GM21367 (cell line): ENCODE measurements at regions not wholly inside any gene's neighbourhood (a gene's known extent, or its start where the extent isn't known, plus 50 kb on each side); places are given as distances from the start of the nearest gene placed in this dataset.
"Not testable (repeated sequence)": the region's sequence is repeated elsewhere in the genome, so short reads cannot be mapped to it uniquely, and the experiment has no call there.

Experiments
- ATAC-seq: cut with Tn5 transposase; IDR thresholded peaks from one replicate; pipeline ENCODE4 v1.9.1; 2021; ENCODE audit not compliant: unreplicated experiment

DNA sequence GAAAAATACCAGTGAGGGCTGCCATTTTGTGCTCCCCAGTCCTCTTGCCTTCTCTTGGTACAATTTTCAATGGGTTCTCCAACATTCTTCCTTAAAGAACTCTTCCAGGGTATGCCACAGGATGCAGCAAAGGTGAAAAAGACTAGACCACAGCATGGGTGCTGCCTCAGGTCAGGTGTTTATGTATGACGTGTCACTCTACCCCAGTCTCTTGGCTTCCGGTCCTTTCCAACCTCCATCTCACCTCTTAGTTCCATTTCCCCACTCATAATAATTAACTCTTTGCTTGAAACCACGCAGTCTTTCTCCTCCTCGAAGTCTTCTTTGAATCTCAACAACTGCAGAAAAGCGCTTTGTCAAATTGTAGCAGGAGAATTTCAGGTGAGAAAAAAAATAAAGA, 104.7 kb upstream of the TBC1D5 start:
- ATAC-seq = no peak

DNA sequence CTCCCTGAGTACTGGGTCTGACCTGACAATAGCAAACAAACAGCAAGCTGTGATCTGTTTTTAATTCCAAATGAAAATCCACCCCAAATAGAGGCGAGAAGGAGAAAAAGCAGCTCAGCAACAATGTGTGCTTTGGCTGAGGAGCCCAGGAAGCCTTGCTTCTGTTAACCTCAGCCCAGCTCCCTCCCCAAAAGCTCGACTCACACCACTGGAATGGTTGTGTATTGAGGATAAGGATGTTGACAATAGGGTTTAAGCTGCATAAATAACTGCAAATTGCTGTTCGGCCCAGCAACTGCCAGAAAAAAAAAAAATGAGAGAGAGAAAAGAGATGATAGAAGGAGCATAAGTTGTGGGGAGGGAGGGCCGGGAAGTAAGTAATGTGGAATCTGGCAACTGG, 104.0 kb upstream of the TBC1D5 start:
- no peak for ATAC-seq

DNA sequence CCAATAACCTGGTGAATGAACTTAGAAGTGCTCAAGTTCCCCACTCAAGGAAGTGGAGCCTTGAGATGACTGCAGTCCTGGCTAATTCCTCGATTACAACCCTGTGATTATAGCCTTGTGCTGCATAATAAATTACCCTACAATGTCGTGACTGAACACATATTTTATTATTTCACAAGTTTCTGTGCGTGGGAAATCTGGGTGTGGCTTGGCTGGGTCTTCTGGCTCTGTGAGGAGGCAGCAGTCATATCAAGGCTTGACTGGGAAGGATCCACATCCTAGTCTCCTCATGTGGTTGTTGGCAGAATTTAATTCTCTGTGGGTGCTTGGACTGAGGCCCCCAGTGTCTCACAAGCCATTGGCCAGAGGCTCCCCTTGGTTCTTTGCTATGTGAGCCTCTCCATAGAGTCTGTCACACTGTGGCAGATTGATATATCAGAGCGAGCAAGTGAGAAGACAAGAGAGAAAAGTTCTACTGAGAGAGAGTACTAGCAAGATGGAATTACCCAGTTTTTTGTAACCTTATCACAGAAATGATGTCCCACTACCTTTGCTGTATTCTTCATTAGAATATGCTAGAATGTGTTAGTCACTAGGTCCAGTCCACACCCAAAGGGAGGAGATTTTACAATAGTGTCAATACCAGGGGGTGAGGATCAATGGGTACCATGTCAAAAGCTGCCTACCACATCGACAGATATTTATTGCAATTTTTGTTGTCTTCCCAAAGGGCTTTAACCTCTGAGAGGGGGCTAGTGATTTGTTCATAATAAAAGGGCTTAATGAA, 102.8 kb upstream of the TBC1D5 start:
- no peak for ATAC-seq

DNA sequence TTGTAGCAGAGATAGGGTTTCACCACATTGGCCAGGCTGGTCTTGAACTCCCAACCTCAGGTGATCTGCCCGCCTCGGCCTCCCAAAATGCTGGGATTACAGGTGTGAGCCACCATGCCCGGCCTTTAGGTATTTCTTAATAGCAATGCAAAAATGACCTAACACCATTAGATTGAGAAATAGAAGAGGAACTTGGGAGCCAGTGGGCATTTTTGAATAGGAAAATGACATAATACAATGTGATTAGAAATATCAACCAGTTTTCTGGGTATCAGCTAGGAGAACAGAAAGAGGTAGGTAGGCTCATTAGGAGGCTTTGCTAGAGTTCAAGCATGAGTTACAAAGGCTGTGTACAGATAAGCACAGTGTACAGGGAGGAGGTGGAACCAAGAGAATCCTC, 101.8 kb upstream of the TBC1D5 start:
- ATAC-seq = no peak

DNA sequence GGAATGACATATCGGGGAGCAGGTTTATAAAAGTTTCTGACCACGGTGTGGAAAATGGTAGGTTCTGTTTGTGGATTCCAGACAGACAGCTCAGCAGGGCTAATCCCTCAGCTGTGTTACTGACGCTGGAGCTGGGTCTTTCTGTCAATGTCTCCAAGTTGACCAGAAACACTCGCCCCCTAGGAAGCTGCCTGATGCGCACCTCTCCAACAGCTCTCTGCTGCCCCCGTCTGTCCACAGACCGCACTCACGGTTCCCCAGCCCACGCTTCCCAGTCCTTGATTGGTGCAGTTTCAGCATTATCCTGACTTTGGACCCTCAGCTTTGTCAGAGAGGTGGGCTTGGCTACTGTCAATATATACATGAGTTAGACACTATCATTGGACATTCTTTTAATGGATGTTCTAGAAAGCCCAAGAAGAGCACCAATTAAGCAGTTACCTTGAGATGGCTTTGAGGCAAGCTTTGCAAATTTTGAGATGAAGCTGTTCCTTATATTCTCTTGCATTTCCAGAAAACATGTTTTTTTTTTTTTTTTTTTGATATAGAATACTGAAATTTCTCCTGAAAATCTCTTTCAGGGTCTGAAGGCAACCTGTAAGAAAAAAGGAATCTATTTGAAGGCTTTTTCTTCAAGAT, 98.9 kb upstream of the TBC1D5 start:
- peak; percentile 92 for ATAC-seq

DNA sequence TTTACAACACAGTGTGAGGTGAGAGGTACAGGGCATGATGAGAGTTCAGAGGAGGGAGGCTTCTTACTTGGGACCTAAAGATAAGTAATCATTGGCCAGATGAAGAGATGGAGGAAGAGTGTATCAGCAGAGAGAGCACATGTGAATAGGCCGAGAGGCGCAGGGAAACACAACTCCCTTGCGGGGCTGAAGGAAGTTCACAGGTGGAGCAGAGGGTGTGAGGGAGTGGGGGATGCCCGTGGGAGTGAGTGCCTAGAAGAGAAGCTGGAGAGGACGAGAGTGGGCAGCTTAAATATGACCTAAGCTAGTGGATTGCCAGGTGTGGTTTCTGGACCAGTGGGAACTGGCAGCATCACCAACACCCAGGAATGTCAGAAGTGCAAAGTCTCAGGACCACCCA, 98.2 kb upstream of the TBC1D5 start:
- no peak for ATAC-seq

DNA sequence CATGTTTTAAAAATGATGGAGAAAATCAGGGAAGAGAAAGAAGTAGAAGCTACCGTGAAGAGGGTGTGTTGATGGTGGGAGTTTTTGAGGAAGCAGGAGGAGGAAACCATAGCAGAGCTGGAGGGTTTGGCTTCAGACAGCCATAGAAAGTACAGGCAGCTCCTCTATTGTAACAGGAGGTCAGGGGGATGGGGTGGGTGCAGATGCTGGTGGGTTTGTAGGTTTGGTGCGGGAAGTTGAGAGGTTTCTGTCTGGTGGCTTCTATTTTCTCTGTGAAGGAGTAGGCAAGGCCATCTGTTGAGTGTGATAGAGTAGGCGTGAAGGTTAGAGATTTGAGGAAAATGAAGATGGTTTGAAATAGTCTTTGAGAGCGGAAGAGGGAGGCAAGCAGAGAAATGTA, 97.7 kb upstream of the TBC1D5 start:
- no peak for ATAC-seq

DNA sequence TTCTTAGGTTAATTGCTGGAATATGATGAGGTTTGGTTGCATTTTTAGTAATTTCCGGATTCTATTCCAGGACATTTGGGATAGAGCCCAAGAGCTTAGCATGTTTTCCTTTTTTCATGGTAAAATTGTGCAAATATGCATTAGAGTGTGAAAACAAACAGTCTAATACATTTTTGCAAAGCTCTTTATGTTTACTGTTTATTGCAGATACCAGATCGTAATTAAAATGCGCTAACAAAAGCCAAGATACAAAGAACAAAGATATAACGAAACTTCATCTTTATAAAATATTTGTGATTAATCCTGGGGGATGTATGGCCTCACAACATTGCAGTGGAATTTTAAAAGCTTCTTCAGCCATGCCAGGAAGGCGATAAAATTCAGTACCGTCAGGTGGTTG, 94.5 kb upstream of the TBC1D5 start:
- no peak for ATAC-seq

DNA sequence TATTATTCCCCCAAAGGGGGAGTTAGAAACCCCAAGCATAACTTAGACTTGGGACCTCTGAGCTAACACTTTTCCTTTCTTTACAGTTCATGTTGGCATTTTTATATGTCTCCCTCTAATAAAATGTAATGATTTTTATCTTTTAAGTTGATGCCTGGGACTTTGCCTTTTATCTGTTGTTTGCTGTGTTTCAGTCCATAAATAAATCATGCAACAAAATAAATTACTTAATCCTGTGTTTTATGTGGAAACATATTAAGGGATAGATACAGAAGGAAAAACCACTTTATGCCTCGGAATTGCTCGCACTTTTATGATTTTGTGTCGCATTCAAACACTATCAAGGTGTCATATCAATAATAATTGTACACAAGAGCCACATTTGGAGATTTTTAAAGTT, 93.7 kb upstream of the TBC1D5 start:
- no peak for ATAC-seq

DNA sequence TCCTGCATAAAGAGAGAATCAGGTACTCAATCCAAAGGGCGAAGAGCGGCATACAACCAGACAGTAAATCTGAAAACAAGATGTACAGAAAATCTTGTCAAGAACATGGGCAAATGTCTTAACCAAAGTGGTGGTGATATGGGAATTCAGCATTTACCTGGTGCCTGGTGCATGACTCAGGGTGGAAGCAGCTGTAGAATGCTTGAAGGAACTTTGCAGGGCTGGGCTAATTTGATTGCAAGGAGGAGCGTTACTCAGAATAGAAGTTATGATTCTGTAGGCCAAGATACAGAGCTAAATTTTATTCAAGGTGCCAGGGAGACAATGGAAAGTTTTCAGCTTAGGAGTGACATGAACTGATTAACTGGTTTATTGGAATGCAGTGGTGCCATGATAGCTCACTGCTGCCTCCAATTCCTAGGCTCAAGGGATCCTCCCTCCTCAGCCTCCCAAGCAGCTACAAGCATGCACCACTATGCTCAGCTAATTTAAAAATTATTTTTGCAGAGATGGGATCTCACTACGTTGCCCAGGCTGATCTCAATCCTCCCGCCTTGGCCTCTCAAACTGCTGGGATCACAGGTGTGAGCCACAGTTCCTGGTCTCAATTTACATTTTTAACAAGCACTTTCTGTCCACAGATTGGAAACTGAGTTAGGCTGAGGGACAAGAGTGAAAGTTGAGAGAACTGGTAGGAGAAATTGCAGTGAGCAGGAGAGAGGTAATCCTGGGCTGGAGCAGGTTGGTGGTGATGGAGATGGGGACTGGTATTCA, 91.5 kb upstream of the TBC1D5 start:
- ATAC-seq = no peak

DNA sequence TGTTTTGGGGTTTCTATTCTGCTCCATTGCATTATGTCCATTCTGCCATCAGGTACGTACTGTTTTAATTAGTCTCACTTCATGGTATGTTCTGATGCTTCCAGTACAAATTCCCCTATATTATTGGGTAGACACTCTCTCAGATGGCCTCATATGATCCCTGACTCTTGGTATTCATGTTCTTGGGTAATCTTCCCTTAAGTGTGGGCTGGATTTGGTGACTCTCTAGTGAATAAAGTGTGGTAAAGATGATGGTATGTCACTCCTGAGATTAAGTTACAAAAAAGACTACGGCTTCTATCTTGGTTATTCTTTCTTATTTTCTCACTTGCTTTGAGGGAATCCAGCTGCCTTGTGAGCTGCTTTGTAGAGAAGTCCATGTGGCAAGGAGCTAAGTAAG, 89.6 kb upstream of the TBC1D5 start:
- ATAC-seq = no peak

DNA sequence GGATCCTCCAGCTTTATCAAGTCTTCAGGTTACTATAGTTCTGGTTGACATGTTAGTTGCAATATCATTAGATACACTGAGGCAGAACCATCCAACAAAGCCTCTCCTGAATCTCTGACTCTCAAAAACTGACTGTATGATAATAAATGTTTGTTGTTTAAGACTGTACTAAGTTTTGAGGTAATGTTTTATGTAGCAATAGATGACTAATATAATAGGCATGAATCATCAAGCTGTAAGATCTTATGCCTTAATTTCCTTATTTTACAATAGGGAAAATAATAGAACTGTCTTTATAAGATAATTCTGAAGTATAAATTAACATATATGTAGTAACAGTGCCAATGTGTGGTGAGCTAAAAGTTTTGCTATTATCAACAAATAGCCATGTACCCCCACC, 88.9 kb upstream of the TBC1D5 start:
- ATAC-seq = no peak

DNA sequence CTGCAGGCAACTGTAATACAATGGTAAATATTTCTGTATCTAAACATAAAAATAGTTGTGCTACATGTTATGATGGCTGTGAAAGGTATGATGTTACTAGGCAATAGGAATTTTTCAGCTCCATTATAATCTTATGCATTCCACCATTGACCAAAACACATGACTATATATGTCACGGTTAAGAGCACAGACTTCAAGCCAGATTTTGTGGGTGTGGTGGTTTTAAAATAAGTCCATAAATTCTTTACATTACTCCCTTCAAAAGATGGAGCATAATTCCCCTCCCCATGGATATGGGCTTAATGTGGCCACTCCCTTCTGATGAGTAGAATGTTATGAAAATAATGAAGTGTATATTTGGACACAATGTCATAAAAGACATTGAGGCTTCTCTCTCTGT, 88.4 kb upstream of the TBC1D5 start:
- ATAC-seq = no peak

DNA sequence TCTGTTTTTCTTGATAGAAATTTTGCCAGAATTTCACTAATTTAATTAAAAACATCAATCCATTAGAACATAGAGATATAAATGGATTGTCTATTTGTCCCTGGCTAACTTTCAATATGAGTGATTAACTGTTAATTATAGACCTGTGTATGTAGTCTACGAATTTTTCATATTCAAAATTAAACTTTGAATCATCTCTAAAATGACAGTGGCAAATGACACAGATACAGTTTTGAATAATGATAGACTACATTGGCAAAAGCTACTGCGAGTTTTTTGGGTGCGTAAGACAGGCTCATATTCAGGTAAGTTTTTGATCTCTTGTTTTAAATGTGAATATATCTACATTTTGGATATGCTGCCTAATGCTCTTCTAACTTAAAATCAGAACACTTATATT, 86.0 kb upstream of the TBC1D5 start:
- ATAC-seq = no peak

DNA sequence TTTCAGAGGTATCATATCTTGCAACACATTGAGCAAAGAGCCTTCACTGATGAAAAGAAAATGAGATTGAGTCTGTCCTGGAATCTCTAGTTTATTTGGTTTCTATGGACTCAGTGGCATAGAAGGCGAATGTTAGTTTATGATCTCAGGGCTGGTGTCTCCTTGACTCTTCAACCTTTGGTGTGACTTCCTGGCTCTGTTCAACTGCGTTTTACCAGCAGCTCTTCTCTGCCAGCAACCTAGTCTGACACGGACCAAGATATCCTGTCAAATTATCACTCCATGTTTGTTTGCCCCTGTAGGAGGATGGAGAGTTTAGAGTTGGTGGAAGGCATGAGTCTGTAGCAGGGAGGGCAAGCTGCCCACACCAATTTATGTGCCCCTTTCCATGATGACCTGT, 82.9 kb upstream of the TBC1D5 start:
- ATAC-seq = no peak

DNA sequence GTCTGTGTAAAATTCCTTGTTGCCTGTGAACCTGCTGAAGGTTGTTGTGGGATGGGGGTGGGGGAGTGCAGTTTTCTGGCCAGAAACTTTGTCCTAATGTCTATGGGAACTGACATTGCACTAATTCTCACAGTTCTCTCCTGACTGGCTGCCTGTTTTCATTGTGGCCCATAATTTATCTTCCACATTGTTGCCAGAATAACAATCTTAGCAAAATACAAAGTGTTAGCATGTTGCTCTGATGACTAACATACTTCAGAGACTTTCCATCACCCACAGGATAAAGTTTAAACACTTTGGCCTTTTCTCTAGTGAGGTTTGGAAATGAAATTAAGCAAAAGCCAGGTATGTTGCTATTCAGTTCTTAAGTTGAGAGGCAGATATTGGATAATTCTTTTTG, 81.4 kb upstream of the TBC1D5 start:
- no peak for ATAC-seq

DNA sequence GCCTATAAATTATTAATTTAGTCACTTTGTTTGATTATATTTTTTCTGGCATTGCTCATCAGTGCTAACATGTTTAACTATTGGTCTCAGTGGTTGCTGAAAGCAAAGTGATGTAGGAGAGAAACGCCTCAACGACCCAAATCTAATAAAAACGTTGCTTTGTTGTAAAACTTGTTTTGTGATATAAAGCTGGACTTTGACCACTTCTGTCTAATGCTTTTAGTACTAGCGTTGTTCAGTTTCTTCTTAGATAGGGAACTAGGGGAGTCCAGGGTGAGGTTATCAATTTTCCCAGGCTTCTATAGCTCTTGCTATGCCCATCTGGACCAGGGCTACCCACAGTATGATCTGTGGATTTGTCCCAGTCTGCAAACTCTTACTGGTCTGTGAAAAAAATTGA, 80.6 kb upstream of the TBC1D5 start:
- no peak for ATAC-seq

DNA sequence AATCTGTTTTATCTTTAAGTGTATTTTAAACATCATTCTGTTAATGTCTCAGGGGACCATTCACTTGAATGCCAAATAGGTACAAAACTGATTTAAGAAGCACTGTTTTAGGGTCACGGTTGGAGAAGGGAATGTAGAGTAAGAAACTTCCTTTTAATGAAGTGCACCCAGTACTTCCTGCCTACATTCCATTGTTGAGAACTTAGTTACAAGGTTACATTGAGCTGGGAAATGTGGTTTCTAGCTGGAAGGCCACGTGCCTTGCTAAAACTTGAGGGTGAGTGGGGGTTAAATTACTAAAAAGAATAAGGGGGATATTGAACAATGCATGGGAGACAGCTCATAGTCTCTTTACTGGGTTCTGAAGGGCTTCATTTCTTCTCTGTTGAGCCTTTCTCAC, 78.3 kb upstream of the TBC1D5 start:
- ATAC-seq = no peak

DNA sequence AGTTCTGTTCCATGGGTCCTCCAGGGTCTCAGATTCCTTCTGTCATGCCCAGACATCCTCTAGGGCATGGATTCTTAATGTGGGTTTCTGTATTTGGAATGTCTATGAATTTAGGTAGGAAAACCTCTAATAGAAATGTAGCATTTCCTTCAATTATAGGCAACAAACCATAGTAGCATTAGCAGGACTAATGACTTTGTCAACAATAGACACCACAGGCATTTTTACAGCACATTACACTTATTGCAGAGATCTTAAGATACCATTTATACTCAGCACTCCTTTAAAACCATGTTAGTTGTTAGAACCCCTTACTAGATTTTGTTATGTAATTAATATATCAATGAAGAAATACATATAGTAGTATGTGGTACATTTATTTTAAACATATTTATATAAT, 77.8 kb upstream of the TBC1D5 start:
- ATAC-seq = no peak

DNA sequence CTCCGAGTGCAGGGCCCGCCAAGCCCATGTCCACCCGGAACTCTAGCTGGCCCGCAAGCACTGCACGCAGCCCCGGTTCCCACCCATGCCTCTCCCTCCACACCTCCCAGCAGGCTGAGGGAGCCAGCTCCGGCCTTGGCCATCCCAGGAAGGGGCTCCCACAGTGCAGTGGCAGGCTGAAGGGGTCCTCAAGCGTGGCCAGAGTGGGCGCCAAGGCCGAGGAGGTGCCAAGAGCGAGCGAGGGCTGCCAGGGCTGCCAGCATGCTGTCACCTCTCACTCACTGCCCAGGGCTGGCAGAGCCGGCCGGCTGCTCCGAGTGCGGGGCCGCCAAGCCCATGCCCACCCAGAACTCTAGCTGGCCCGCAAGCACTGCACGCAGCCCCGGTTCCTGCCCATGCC, 75.5 kb upstream of the TBC1D5 start:
- ATAC-seq = not testable (repeated sequence)

DNA sequence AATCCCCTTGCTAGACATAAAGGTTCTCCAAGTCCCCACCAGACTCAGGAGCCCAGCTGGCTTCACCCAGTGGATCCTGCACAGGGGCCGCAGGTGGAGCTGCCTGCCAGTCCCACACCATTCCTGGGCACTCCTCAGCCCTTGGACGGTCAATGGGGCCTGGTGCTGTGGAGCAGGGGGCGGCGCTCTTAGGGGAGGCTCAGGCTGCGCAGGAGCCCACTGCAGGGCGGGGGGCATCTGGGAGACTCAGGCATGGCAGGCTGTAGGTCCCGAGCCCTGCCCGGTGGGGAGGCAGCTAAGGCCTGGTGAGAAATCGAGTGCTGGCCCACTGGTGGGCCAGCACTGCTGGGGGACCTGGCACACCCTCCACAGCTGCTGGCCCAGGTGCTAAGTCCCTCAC, 75.1 kb upstream of the TBC1D5 start:
- no peak for ATAC-seq

DNA sequence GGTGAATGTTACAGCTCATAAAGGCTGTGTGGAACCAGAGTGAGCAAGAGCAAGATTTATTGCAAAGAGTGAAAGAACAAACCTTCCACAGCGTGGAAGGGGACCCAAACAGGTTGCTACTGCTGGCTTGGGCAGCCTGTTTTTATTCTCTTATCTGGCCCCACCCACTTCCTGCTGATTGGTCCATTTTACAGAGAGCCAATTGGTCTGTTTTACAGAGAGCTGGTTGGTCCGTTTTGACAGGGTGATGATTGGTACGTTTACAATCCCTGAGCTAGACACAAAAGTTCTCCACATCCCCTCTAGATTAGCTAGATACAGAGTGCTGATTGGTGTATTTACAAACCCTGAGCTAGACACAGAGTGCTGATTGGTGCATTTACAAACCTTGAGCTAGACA, 74.4 kb upstream of the TBC1D5 start:
- ATAC-seq = not testable (repeated sequence)
